Right lung (tissue), 2 donors: ENCODE measurements at regions not wholly inside any gene's neighbourhood (a gene's known extent, or its start where the extent isn't known, plus 50 kb on each side); places are given as distances from the start of the nearest gene placed in this dataset.

Source experiments
- DNase-seq, 2 donors: peaks; one replicate each; pipeline ENCODE4 v3.0.0-alpha.2; 2013

DNA sequence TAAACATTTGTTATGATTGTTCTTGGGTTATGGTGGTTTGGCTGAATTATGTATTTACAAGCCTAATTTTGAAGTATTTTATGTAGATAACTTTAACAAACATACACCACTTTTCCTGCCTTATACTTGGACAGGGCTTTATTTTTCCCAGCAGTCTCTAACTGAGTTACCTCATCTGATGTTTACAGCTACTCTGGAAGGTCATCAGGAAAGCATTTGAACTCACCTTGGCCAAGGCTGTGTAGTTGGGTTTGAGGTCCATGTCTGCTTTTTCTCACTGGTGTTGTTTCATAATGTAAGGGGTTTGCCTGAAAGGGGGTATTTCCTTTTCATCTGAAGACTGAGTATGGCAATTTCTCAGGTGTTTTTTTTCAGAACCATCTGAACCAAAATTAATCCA lies 193.5 kb downstream of the RWDD3 start:
- no peak for DNase-seq

GRCh38 chr1:95431235-95431634 lies 197.2 kb downstream of the RWDD3 start:
- no peak for DNase-seq

DNA sequence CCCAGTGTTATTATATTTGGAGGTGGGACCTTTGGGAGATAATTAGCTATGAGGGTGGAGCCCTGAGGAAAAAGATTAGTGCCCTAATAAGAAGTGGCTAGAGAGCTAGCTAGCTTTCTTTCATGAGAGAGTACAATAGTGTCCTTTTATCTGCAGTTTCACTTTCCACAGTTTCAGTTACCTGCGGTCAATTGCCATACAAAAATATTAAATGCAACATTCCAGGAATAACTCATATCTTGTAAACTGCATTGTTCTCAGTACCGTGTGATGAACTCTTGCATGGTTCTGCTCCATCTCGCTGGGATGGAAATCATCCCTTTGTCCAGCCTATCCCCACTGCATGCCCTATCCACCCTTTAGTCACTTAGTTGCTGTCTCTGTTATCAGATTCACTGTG lies 201.6 kb downstream of the RWDD3 start:
- DNase-seq = no peak

GRCh38 chr1:95437011-95437410 lies 203.0 kb downstream of the RWDD3 start:
- no peak for DNase-seq

- no peak for DNase-seq
These were observed 203.8 kb downstream of the RWDD3 start for GRCh38 chr1:95437781-95438180.

GRCh38 chr1:95438218-95438948 lies 204.4 kb downstream of the RWDD3 start:
- DNase-seq = no peak

DNA sequence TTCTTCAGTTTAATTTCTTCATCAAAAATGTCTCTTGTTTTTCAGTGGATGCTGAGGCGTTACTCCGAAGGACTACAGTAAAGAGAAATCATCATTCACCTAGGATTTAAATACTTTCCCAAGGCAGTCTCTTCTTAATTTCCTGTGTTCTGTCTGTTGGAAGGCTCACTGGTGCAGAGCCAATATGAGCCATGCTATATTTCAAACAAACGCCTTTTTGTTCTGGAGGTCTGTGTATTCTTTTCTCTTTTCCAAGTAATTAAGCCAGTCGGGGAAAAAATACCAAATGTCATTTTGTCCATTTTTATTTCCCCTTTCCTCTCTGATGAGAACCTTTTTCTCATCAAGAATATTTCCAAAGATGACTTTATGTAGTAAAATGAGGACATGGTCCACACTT lies 206.5 kb downstream of the RWDD3 start:
- no peak for DNase-seq

DNA sequence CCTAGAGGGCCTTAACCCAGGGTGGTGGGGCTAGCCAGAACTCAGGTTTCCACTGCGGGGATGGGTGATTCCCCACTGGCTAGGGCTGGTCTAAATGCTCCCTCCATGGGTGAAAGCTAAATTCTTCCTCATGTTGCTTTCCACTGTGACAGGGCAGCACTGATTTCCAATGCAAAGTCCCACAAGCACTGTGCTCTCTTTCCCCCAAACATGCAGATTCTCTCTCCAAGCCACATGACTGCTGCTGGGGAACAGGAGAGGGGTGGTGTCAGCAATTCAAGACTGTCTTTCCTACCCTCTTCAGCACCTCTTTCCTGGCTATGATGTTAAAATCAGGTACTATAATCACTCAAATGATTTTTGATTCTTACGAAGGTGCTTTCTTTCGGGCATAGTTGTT lies 215.5 kb downstream of the RWDD3 start:
- no peak for DNase-seq

- no peak for DNase-seq
These were observed 217.0 kb downstream of the RWDD3 start for GRCh38 chr1:95451054-95451453.

DNA sequence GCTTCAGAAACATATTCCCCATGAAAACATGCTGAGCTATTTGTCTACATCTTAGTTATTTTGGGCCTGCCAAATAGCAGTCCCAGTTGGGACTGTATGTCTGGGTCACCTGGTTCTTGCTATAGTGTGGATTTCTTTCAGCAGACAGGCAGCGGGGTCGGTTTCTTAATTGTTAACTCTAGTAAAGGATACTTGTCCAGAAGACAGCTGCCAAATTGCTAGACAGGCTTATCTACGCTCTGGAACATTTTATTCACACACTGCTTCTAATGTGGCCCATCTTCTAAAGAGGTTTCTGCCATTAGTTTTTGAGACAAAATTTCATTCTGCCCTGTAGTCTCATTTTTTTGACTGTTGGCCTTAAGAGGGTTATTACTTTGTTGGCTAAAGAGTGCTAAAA lies 217.9 kb downstream of the RWDD3 start:
- no peak for DNase-seq

DNA sequence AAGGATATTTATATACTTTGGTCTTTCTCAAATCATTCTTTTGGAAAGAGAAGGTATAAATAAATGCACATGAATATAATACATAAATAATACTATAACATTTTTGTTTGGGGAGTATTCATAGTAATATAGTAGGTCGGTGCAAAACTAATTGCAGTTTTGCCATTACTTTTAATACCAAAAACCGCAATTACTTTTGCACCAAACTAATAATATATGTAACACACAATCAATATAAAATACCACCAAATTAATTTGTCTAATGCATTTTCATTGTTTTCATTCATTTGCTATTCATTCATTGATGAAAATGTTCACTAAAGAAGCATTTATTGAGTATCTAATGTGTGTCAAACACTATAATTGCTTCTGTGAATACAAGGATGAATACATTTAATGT lies 219.0 kb downstream of the RWDD3 start:
- no peak for DNase-seq

GRCh38 chr1:95467036-95467435 lies 233.0 kb downstream of the RWDD3 start:
- DNase-seq = no peak

GRCh38 chr1:95475686-95476457 lies 241.9 kb downstream of the RWDD3 start:
- no peak for DNase-seq

DNA sequence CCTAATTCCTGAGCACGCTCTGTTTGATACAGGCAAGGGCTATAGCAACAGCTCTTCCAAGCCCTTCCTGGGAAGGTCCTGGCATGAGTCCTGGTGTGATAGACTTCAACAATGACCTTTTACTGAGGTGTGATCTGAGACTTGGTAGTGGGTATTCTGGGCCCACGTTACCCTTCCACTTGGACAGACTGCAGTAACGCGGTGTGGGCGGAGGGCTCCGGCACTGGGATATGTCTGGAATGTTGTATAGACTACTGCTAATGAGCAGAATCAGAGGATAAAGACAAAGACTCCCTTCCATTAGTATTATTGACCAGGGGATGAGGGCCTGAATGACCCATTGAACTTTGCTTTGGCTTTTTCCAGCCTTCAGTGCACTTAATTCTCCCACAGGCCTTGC lies 262.3 kb downstream of the RWDD3 start:
- DNase-seq = no peak

GRCh38 chr1:95496773-95497172 lies 262.8 kb downstream of the RWDD3 start:
- DNase-seq = no peak

GRCh38 chr1:95497566-95497965 lies 263.6 kb downstream of the RWDD3 start:
- DNase-seq = no peak

- DNase-seq = no peak
These were observed 269.4 kb downstream of the RWDD3 start for GRCh38 chr1:95503278-95504030.

- DNase-seq = no peak
These were observed 270.3 kb downstream of the RWDD3 start for GRCh38 chr1:95504321-95504720.

GRCh38 chr1:95506736-95507414 lies 272.9 kb downstream of the RWDD3 start:
- DNase-seq = no peak

DNA sequence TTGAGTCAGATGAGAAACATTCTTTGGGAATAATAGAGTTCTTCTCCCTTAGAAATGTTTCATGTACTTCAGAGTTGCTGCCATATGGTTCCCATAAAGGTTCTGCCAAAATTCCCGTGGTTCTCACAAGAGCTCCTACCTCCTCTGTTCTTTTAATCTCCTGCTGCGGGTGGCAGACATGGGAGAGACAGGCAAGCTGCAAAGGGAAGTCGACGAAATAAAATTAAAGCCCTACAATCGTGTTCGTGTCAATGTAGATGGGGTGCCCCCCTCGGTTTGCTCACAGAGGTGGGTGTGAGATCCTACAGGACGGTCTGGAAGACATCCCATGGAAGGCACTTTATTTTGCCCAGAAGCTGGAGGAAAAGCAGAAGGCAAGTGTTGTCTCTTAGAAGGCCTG lies 276.0 kb downstream of the RWDD3 start:
- DNase-seq = no peak

DNA sequence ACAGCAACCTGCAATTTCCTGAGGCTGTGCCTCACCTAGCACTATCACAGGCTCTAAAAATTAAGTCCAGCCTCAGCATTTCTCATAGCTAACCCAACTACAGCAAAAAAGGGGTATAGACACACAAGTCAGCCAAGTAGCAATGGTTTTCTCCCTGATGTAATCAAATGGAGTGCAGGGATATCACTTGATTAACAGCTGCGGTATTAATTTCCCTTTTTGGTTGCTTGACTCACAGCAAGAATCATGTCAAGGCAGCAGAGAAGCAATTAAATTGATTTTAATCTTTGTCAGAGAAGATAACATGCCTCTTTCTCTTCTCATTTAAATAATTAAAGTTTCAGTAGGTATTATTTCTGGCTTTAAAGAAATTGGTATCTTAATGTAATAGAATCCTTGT lies 278.9 kb downstream of the RWDD3 start:
- DNase-seq = no peak

DNA sequence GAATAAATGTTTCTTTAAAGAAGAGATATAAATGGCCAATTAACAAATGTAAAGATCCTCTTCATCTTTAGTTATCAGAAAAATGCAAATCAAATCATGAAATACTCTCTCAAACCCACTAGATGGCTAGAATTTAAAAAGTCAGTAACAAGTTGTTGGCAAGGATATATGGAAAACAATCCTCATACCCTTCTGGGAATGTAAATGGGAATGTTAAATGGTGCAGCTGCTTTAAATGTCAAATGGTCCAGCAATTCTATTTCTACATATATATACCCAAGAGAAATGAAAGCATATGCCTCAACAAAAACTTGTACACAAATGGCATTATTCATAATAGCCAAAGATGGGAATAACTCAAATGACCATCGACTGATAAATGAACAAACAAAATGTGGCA lies 283.5 kb downstream of the RWDD3 start:
- DNase-seq = no peak
